Ovary (tissue), 3 donors: ENCODE measurements at regions not wholly inside any gene's neighbourhood (a gene's known extent, or its start where the extent isn't known, plus 50 kb on each side); places are given as distances from the start of the nearest gene placed in this dataset.

Experiments used
- CTCF ChIP-seq, 3 donors: fragments of 450-650 bp in 2 of 3; fragments of 200-600 bp in 1 of 3; IDR thresholded peaks; one replicate each; pipeline versions ENCODE4 v1.5.1 to v1.8.0; 2016 to 2022; ENCODE audit warnings: antibody characterized with exemption in 3 of 3, mild to moderate bottlenecking in 1 of 3
- EP300 ChIP-seq: sonication (generic); formaldehyde crosslinking; IDR thresholded peaks from one replicate; pipeline ENCODE4 v1.6.1; 2017; ENCODE audit warnings: antibody characterized with exemption
- donor health status: DM: no; HTN: no; CAD: no.

- TF ChIP-seq CTCF (IDR thresholded peaks at IDR 0.05): no peak
- TF ChIP-seq EP300: no peak
These were observed 908.9 kb downstream of the TUSC7 start for GRCh38 chr3:117618462-117618861.
